OCI-LY1 (cell line): ENCODE measurements at regions not wholly inside any gene's neighbourhood (a gene's known extent, or its start where the extent isn't known, plus 50 kb on each side); places are given as distances from the start of the nearest gene placed in this dataset.
A peak's percentile ranks its signal among the peaks of the same experiment; 100 is the strongest.

Source experiments
- H2AFZ ChIP-seq: fragments of 200-600 bp; sonication (generic), shearing (Covaris generic); 2 replicates; pipeline ENCODE4 v1.6.0; 2014; ENCODE audit warnings: antibody characterized with exemption, mild to moderate bottlenecking, low read length
- H3F3A ChIP-seq: fragments of 200-600 bp; sonication (generic), shearing (Covaris generic); 2 replicates; pipeline ENCODE4 v1.6.0; 2014; ENCODE audit warnings: mild to moderate bottlenecking, antibody characterized with exemption, low read length, moderate library complexity; ENCODE audit not compliant: insufficient read depth
- H3K27ac ChIP-seq: fragments of 200-600 bp; sonication (generic); 2 replicates; pipeline ENCODE4 v1.5.1; 2014; ENCODE audit warnings: low read length, mixed run types, mild to moderate bottlenecking, low read depth; ENCODE audit not compliant: poor library complexity, severe bottlenecking
- H3K27me3 ChIP-seq: fragments of 200-600 bp; sonication (generic); 2 replicates; pipeline ENCODE4 v1.6.0; 2014; ENCODE audit warnings: antibody characterized with exemption, mild to moderate bottlenecking, low read length, moderate library complexity; ENCODE audit not compliant: insufficient read depth
- H3K36me3 ChIP-seq: fragments of 200-600 bp; sonication (generic); 2 replicates; pipeline ENCODE4 v1.6.1; 2014; ENCODE audit warnings: mild to moderate bottlenecking, antibody characterized with exemption, low read length, moderate library complexity, mixed read lengths; ENCODE audit not compliant: insufficient read depth
- H3K4me1 ChIP-seq: fragments of 200-600 bp; sonication (generic); 2 replicates; pipeline ENCODE4 v1.5.1; 2014; ENCODE audit warnings: mild to moderate bottlenecking, low read length, moderate library complexity; ENCODE audit not compliant: insufficient read depth, severe bottlenecking
- H3K4me2 ChIP-seq: fragments of 200-600 bp; sonication (generic), shearing (Covaris generic); 2 replicates; pipeline ENCODE4 v1.6.1; 2014; ENCODE audit warnings: low read length
- H3K4me3 ChIP-seq: fragments of 200-600 bp; sonication (generic); 2 replicates; pipeline ENCODE4 v1.5.1; 2014; ENCODE audit warnings: low read length, low read depth, mild to moderate bottlenecking, mixed read lengths; ENCODE audit not compliant: poor library complexity, severe bottlenecking
- H3K79me2 ChIP-seq: fragments of 200-600 bp; shearing (Covaris generic); 2 replicates; pipeline ENCODE4 v1.6.1; 2016; ENCODE audit warnings: mixed run types, low read length, mixed read lengths; ENCODE audit not compliant: insufficient read depth
- H3K9ac ChIP-seq: fragments of 200-600 bp; sonication (generic), shearing (Covaris generic); 2 replicates; pipeline ENCODE4 v1.6.1; 2014; ENCODE audit warnings: mild to moderate bottlenecking, low read length, mixed read lengths
- H3K9me2 ChIP-seq: fragments of 200-600 bp; sonication (generic), shearing (Covaris generic); 2 replicates; pipeline ENCODE4 v1.6.1; 2014; ENCODE audit warnings: low read depth, mild to moderate bottlenecking, low read length, mixed read lengths
- H3K9me3 ChIP-seq: fragments of 200-600 bp; shearing (Covaris generic); 2 replicates; pipeline ENCODE4 v1.6.1; 2014; ENCODE audit warnings: low read length, mixed read lengths
- H4K20me1 ChIP-seq: fragments of 200-600 bp; sonication (generic), shearing (Covaris generic); 2 replicates; pipeline ENCODE4 v1.6.0; 2016; ENCODE audit warnings: mild to moderate bottlenecking, low read length; ENCODE audit not compliant: insufficient read depth
- CTCF ChIP-seq: fragments of 200-600 bp; sonication (generic), shearing (Covaris generic); IDR thresholded peaks from 2 replicates; pipeline ENCODE4 v1.5.1; 2017; ENCODE audit warnings: mild to moderate bottlenecking, antibody characterized with exemption, low read length, moderate library complexity, mixed read lengths
- EZH2 ChIP-seq: fragments of 200-600 bp; sonication (generic), shearing (Covaris generic); IDR thresholded peaks from 2 replicates; pipeline ENCODE4 v1.8.0; 2017; ENCODE audit warnings: borderline replicate concordance, mixed run types, mild to moderate bottlenecking, antibody characterized with exemption, low read length, moderate library complexity, mixed read lengths

DNA sequence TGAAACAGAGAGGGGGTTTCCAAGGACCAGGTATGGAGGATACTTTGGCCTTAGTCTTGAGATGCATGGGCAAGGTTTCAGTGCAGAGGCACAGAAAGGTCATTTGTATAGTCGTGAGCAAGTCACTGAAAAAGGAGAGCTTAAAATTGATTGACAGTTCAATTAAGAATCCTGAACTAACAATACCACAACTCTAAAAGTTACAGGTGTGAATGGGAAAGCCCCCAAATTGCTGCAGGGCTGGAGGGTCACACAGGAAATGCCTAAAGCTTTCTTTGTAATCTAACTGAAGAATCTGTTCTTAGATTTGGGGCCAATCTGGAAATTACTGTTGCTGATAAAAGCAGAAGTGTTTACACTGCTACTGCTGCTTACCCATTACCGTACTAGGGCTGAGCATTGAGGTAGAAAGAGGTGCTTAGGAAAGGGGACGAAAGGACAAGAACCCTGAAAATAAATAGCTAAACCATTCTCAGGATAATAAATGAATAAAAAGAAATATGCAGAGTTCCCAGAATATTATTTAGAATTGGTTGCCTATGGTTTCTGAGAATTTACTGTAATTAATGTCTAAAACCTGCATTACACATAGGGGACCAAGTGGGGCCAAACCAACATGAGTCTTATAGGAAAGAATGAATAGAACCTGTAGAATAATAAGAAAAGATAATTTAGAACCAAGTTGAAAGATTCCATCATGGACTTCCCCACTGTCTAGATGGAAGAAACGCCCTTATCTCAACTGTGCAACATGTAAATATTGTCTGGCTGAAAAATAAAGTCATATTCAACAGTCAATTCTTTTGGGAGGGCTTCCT is 91.9 kb upstream of the PPP1R2C start:
- H3K36me3 ChIP-seq, result no peaks in the 10 kb centered on the region; the same call in 1 of the 2 replicates
- no peak overlapping the region for H2AFZ ChIP-seq
- H3K4me2 ChIP-seq, result peak overlapping the region; percentile 16; the same call in 1 of the 2 replicates
- H3K27ac ChIP-seq, result peak overlapping the region; percentile 83
- no peaks in the 10 kb centered on the region for H4K20me1 ChIP-seq
- H3K9ac ChIP-seq, result no peak overlapping the region
- TF ChIP-seq CTCF (no peak), EZH2 (no peak)
- H3F3A ChIP-seq, result no peaks in the 10 kb centered on the region
- H3K9me2 ChIP-seq, result no peaks in the 10 kb centered on the region
- H3K79me2 ChIP-seq, result no peaks in the 10 kb centered on the region
- no peaks in the 10 kb centered on the region for H3K27me3 ChIP-seq
- no peak overlapping the region for H3K4me3 ChIP-seq
- peaks cover 20% of the 10 kb centered on the region for H3K4me1 ChIP-seq
- no peaks in the 10 kb centered on the region for H3K9me3 ChIP-seq

DNA sequence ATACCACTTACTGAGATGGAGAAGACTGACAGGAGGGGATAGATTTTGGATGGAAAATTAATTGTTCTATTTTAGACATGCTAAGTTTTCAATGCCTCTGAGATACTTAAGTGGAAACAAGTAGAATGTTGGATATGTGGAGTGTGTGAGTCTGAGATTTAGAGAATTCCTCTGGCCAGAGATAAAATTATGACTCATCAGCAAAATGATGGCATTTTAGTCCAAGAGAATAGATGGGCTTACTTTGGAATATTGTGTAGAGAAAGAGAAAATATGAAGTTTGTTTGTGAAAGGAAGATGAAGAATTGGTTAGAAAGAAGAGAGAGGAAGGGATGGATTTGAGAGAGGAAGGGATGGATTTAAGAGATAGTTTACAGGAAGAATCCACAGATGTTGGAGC is 108.6 kb upstream of the PPP1R2C start:
- Histone ChIP-seq H3K4me1 (peaks cover 9% of the 10 kb centered on the region), H3K27me3 (no peaks in the 10 kb centered on the region), H4K20me1 (no peaks in the 10 kb centered on the region), H3K4me2 (no peak overlapping the region), H2AFZ (no peak overlapping the region), H3K9me2 (no peaks in the 10 kb centered on the region), H3K36me3 (no peaks in the 10 kb centered on the region; the same call in 1 of the 2 replicates), H3K27ac (no peak overlapping the region), H3K79me2 (no peaks in the 10 kb centered on the region), H3K9me3 (no peaks in the 10 kb centered on the region), H3F3A (no peaks in the 10 kb centered on the region), H3K9ac (no peak overlapping the region), H3K4me3 (no peak overlapping the region)
- TF ChIP-seq EZH2 (no peak), CTCF (no peak)

- H3K27me3 ChIP-seq, result no peaks in the 10 kb centered on the region
- no peaks in the 10 kb centered on the region for H3K9me2 ChIP-seq
- peaks cover 19% of the 10 kb centered on the region for H3K4me1 ChIP-seq
- no peaks in the 10 kb centered on the region for H4K20me1 ChIP-seq
- no peaks in the 10 kb centered on the region for H3K36me3 ChIP-seq
- no peaks in the 10 kb centered on the region for H3K79me2 ChIP-seq
- H3K9me3 ChIP-seq, result no peaks in the 10 kb centered on the region
- no peak overlapping the region for H2AFZ ChIP-seq
- H3K4me3 ChIP-seq, result no peak overlapping the region
- H3F3A ChIP-seq, result no peaks in the 10 kb centered on the region
- no peak overlapping the region for H3K4me2 ChIP-seq
- H3K27ac ChIP-seq, result peak overlapping the region; percentile 35
- no peak for TF ChIP-seq EZH2
- no peak for TF ChIP-seq CTCF
- no peak overlapping the region for H3K9ac ChIP-seq
Measured at GRCh38 chrX:42900947-42901346, 123.0 kb upstream of the PPP1R2C start.
